HUES64 (cell line): ENCODE measurements at regions not wholly inside any gene's neighbourhood (a gene's known extent, or its start where the extent isn't known, plus 50 kb on each side); places are given as distances from the start of the nearest gene placed in this dataset.
A peak's percentile ranks its signal among the peaks of the same experiment; 100 is the strongest.

Experiments
- H3K27ac ChIP-seq: 2 replicates; pipeline ENCODE4 v1.7.0; 2013; ENCODE audit warnings: low read depth, low read length, inconsistent platforms
- H3K27me3 ChIP-seq: 2 replicates; pipeline ENCODE4 v1.6.1; 2013; ENCODE audit warnings: mild to moderate bottlenecking, low read length; ENCODE audit not compliant: insufficient read depth
- H3K36me3 ChIP-seq: 2 replicates; pipeline ENCODE4 v1.6.1; 2013; ENCODE audit warnings: mild to moderate bottlenecking, low read length; ENCODE audit not compliant: insufficient read depth
- H3K4me1 ChIP-seq: 2 replicates; pipeline ENCODE4 v1.6.1; 2013; ENCODE audit warnings: mild to moderate bottlenecking, low read length, moderate library complexity; ENCODE audit not compliant: insufficient read depth
- H3K4me3 ChIP-seq: 2 replicates; pipeline ENCODE4 v1.5.1; 2013; ENCODE audit warnings: mild to moderate bottlenecking, low read length, moderate library complexity
- H3K9ac ChIP-seq: 2 replicates; pipeline ENCODE4 v1.6.1; 2013; ENCODE audit warnings: mild to moderate bottlenecking, low read depth, low read length
- H3K9me3 ChIP-seq: 2 replicates; pipeline ENCODE4 v1.6.1; 2013; ENCODE audit warnings: low read depth, low read length; ENCODE audit not compliant: insufficient read depth
- WGBS: fragments of 150-250, 120-280 bp; methylation state at CpG from one replicate; pipeline ENCODE4 v1.1.7; 2013; ENCODE audit warnings: missing lambda C conversion rate; 5-methylcytosine and 5-hydroxymethylcytosine counted together

GRCh38 chr3:193984876-193985275 is 151.1 kb upstream of the HES1 start:
- H3K27me3 ChIP-seq: peaks cover 20% of the 10 kb centered on the region
- WGBS: 99% methylated on average over 6 of the region's 6 CpGs
- H3K9me3 ChIP-seq: no peaks in the 10 kb centered on the region
- peaks cover 4% of the 10 kb centered on the region; the same call in 1 of the 2 replicates for H3K4me1 ChIP-seq
- H3K36me3 ChIP-seq: no peaks in the 10 kb centered on the region
- no peak overlapping the region for H3K9ac ChIP-seq
- H3K4me3 ChIP-seq: no peak overlapping the region
- H3K27ac ChIP-seq: no peak overlapping the region

DNA sequence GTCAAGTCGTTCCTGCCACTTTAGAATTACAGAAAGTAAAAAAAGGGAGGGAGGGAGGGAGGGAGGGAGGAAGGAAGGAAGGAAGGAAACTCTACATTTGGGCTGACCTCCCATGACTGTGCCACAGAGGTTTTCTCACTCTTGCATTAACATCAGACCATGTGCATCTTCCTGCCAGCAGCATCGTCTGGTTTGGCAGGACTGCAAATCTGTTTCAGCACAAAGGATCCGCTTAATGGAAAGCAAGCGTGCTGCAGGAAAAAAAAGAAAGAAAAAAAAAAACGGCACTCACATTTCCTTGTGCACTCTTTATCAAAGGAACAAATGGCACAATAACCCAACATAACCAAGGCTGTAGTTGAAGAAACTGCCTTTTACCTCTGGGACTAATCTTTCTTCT is 148.8 kb upstream of the HES1 start:
- peaks cover 4% of the 10 kb centered on the region; the same call in 1 of the 2 replicates for H3K4me1 ChIP-seq
- no peak overlapping the region for H3K27ac ChIP-seq
- H3K4me3 ChIP-seq: no peak overlapping the region
- peaks cover 2% of the 10 kb centered on the region; the same call in 1 of the 2 replicates for H3K27me3 ChIP-seq
- H3K9ac ChIP-seq: no peak overlapping the region
- WGBS: 83% methylated on average over 4 of the region's 5 CpGs
- no peaks in the 10 kb centered on the region for H3K36me3 ChIP-seq
- H3K9me3 ChIP-seq: no peaks in the 10 kb centered on the region

DNA sequence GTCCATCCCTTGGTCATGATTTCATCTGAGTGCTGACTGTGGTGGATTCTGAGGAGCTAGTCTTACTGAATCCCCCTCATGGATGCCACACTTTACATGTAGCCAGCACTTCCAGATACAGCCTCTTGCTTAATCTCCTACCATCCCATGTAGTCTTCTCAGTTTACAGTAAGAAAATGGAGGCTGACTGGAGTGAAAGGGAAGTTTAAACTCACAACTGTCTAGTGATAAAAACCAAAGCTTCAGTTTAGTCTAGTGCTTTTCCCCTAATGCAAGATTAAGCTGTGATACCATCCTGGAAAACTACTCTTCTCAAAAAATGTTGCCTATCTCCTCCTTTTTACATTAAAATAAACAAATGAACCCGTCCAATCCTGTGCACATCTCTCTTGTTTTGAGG is 146.8 kb upstream of the HES1 start:
- Histone ChIP-seq H3K4me1 (peaks cover 4% of the 10 kb centered on the region; the same call in 1 of the 2 replicates), H3K27me3 (no peaks in the 10 kb centered on the region)
- WGBS: 71% methylated on average over 1 of the region's 1 CpG

DNA sequence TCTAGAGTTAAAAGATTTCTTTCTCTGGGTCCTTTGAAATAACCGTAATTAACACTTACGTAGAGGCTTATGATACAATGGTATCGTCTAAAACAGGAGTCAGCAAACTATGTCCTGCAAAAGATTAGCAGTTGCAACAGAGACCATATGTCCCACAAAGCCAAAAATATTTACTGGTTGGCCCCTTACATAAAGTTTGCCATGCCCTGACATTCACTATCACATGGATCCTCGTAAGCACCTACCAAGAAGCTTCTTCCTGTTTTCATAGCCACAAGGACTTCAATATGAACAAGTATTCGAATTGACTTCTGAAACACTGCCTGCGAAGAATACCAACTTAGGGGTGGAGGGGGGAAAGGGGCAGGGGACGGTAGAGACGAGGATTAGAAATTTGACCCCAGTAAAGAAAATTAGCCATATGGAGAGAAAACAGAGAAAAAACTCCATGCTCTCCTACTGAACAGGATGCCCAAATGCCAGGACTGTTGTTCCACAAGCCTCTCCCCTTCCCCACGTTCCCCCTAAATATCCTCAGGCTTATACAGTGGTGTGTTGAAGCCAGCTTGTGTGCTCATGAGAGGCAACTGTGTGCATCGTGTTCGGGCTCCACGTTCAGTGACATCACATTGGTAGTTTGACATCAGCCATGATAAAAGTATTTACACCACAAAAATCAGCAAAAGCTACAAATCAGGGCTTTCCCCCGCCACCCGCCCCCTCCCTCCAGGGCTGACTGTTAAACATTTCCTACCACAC is 144.1 kb upstream of the HES1 start:
- H3K27me3 ChIP-seq: peaks cover 3% of the 10 kb centered on the region
- H3K9ac ChIP-seq: no peak overlapping the region
- no peaks in the 10 kb centered on the region for H3K36me3 ChIP-seq
- H3K4me3 ChIP-seq: no peak overlapping the region
- H3K9me3 ChIP-seq: no peaks in the 10 kb centered on the region
- 90% methylated on average over 14 of the region's 14 CpGs for WGBS
- H3K4me1 ChIP-seq: peaks cover 20% of the 10 kb centered on the region
- no peak overlapping the region for H3K27ac ChIP-seq

More for the DNA sequence above, 146.8 kb upstream of the HES1 start:
- H3K9me3 ChIP-seq: no peaks in the 10 kb centered on the region
- no peak overlapping the region for H3K4me3 ChIP-seq
- H3K9ac ChIP-seq: no peak overlapping the region
- H3K27ac ChIP-seq: no peak overlapping the region
- H3K36me3 ChIP-seq: no peaks in the 10 kb centered on the region

DNA sequence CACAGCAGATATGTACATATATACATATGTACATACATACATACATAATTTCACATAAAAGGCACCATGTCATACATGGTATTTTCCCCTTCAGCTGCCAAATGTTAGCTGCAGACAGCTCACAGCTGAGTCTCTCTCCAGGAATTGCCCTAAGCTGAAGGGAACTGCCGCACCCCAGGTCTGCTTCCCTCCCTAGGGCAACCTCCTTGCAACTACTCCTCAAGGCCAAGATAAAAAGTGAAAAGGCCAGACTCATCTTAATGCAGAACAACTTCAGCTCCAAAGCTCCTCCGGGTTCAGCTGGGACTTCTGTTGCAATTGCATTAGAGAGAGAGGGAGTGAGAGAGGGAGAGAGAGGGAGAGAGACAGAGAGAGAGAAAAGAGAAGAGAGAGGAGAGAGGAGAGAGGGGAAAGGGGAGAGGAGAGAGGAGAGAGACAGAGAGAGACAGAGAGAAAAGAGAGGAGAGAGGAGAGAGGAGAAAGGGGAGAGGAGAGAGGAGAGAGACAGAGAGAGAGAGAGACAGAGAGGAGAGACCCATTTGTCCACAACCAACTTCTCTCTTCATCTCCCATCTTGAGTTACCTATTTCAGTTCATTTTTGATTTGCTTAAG is 143.4 kb upstream of the HES1 start:
- H3K4me3 ChIP-seq: no peak overlapping the region
- H3K36me3 ChIP-seq: no peaks in the 10 kb centered on the region
- H3K27me3 ChIP-seq: peaks cover 9% of the 10 kb centered on the region
- H3K27ac ChIP-seq: no peak overlapping the region
- H3K9me3 ChIP-seq: no peaks in the 10 kb centered on the region
- 57% methylated on average over 2 of the region's 2 CpGs for WGBS
- peaks cover 22% of the 10 kb centered on the region for H3K4me1 ChIP-seq
- no peak overlapping the region for H3K9ac ChIP-seq

- WGBS: 21% methylated on average over 7 of the region's 7 CpGs
- H3K4me3 ChIP-seq: no peak overlapping the region
- H3K27me3 ChIP-seq: peaks cover 15% of the 10 kb centered on the region
- peak overlapping the region; percentile 36; the same call in 1 of the 2 replicates for H3K27ac ChIP-seq
- peaks cover 25% of the 10 kb centered on the region for H3K4me1 ChIP-seq
- no peaks in the 10 kb centered on the region for H3K36me3 ChIP-seq
- H3K9me3 ChIP-seq: no peaks in the 10 kb centered on the region
- no peak overlapping the region for H3K9ac ChIP-seq
Measured at GRCh38 chr3:193996221-193996620, 139.7 kb upstream of the HES1 start.

DNA sequence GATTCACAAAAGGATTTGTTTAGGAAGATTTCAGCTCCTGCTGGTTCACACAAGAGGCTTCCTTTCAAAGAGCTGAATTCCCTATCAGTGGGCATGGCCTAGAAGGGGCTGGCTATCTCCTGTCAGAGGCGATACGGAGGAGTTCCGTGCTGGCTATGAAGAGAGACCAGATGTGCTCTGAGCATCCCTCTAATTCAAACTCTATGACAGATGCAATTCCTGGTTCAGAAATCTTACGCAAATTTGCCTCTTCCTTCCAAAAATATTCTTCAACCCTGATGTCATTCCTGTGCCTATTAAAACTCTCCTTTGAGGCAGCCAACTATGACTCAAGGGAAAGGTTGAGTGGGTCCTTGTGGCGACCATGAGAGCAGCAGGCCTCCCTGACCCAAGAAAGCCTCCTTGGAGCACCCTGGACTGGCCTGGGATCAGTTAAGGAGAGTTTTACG is 139.3 kb upstream of the HES1 start:
- no peak overlapping the region for H3K9ac ChIP-seq
- H3K4me3 ChIP-seq: no peak overlapping the region
- peaks cover 15% of the 10 kb centered on the region for H3K27me3 ChIP-seq
- no peak overlapping the region; the same call in 1 of the 2 replicates for H3K27ac ChIP-seq
- WGBS: 45% methylated on average over 6 of the region's 6 CpGs
- H3K4me1 ChIP-seq: peaks cover 25% of the 10 kb centered on the region
- no peaks in the 10 kb centered on the region for H3K9me3 ChIP-seq
- no peaks in the 10 kb centered on the region for H3K36me3 ChIP-seq

DNA sequence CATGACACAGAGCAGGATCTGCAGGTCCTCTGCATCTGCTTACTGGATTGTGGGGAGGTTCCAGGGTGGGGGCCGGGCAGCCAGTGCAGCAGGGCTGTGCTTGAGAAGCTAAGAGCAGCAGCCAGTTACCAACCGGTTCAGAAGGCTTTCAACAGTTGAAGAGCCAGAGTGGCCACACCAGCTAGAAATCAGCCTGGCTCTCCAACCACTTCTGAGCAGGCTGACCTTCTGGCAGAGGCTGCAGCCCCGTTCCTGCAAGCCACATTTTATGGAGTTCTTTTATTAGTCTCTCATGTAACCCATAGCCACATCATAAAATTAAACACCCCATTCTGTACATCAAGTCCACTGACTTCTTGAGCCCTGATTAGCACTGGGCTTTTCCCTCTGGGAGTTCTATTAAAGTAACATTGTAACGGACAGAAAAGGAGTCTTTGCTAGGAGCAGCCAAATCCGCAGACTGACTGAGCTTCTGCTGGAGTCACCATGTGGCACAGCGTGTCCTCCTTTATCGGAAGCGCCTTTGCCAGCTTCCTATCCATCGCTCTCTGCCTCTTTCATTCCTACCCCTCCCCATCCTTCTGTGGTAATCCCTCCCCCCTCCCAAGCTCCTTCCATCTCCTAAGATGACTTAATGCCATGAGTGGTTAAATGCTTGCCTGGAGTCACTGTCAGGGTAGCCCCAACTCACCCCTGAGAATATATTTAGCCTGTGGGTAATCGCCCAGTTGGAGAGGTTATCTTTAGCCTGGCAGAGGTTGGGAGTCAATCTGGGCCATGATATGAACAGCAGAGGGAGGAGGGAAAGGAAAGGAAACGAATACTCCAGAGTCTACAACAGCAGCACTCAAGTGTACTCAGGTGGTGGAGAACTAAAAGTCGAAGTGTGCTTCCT is 138.5 kb upstream of the HES1 start:
- no peaks in the 10 kb centered on the region for H3K9me3 ChIP-seq
- H3K36me3 ChIP-seq: no peaks in the 10 kb centered on the region
- peaks cover 18% of the 10 kb centered on the region for H3K27me3 ChIP-seq
- WGBS: 85% methylated on average over 12 of the region's 12 CpGs
- no peak overlapping the region for H3K9ac ChIP-seq
- no peak overlapping the region for H3K27ac ChIP-seq
- H3K4me3 ChIP-seq: no peak overlapping the region
- H3K4me1 ChIP-seq: peaks cover 31% of the 10 kb centered on the region

DNA sequence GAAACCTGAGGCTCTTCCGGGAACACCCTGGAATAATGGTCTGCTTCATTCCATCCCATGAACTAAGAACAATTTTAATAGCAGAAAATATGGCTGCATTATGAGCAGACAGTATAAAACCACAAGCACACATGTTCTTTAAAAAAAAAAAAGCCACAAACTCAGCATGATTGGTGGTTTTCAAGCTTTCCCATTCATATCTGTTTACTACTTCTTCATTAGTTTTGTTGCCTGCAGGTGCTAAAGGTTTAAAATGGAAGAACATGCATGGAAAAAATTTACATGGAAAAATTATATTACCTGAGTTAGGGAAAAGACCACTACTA is 137.9 kb upstream of the HES1 start:
- no peaks in the 10 kb centered on the region for H3K36me3 ChIP-seq
- H3K9ac ChIP-seq: no peak overlapping the region
- 85% methylated on average over 1 of the region's 1 CpG for WGBS
- no peaks in the 10 kb centered on the region for H3K9me3 ChIP-seq
- no peak overlapping the region for H3K4me3 ChIP-seq
- H3K4me1 ChIP-seq: peaks cover 32% of the 10 kb centered on the region
- peaks cover 18% of the 10 kb centered on the region for H3K27me3 ChIP-seq
- no peak overlapping the region for H3K27ac ChIP-seq

- Histone ChIP-seq H3K9me3 (no peaks in the 10 kb centered on the region), H3K27ac (no peak overlapping the region), H3K9ac (no peak overlapping the region), H3K36me3 (no peaks in the 10 kb centered on the region), H3K4me3 (no peak overlapping the region), H3K27me3 (peaks cover 18% of the 10 kb centered on the region), H3K4me1 (peaks cover 32% of the 10 kb centered on the region)
- WGBS: 89% methylated on average over 12 of the region's 12 CpGs
Measured at GRCh38 chr3:193998628-193999195, 137.2 kb upstream of the HES1 start.

GRCh38 chr3:194000100-194000499 is 135.8 kb upstream of the HES1 start:
- H3K9me3 ChIP-seq: no peaks in the 10 kb centered on the region
- H3K4me1 ChIP-seq: peaks cover 32% of the 10 kb centered on the region
- H3K27me3 ChIP-seq: peaks cover 24% of the 10 kb centered on the region
- no peak overlapping the region for H3K27ac ChIP-seq
- no peak overlapping the region for H3K9ac ChIP-seq
- no peaks in the 10 kb centered on the region for H3K36me3 ChIP-seq
- no peak overlapping the region for H3K4me3 ChIP-seq
- WGBS: 87% methylated on average over 4 of the region's 4 CpGs
